ENCODE measurements at regions not wholly inside any gene's neighbourhood (a gene's known extent, or its start where the extent isn't known, plus 50 kb on each side); places are given as distances from the start of the nearest gene placed in this dataset.

DNA sequence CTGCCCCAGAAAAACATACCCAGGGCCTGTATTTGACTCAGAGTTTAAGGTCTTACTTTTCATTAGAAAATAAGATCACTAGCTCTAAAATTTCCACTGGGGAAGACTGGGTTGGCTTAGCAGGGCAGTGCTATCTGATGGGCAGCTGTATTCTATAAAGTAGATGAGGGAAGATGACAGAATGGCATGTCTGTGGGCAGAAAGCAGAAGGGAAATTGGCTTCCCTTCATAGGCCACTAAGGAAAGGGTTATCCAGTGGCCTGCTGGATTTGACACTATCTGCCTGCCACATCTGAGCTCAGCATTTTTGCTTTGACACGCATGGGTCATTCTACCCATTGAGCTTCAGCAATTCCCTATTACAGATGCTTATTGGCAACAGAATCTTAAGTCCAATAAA is 461.3 kb upstream of the RASGRP1 start:
- TF ChIP-seq, protein P1, sequence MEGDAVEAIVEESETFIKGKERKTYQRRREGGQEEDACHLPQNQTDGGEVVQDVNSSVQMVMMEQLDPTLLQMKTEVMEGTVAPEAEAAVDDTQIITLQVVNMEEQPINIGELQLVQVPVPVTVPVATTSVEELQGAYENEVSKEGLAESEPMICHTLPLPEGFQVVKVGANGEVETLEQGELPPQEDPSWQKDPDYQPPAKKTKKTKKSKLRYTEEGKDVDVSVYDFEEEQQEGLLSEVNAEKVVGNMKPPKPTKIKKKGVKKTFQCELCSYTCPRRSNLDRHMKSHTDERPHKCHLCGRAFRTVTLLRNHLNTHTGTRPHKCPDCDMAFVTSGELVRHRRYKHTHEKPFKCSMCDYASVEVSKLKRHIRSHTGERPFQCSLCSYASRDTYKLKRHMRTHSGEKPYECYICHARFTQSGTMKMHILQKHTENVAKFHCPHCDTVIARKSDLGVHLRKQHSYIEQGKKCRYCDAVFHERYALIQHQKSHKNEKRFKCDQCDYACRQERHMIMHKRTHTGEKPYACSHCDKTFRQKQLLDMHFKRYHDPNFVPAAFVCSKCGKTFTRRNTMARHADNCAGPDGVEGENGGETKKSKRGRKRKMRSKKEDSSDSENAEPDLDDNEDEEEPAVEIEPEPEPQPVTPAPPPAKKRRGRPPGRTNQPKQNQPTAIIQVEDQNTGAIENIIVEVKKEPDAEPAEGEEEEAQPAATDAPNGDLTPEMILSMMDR (IDR thresholded peaks at IDR 0.05; ENCODE audit: extremely low read depth in 1 of 2, insufficient read depth in 1 of 2, low read depth in 1 of 2, low read length in 2 of 2): no peak
- no peak for TF ChIP-seq POLR2A (IDR thresholded peaks at IDR 0.05; ENCODE audit: low read depth, low read length)
- TF ChIP-seq EZH2 (IDR thresholded peaks at IDR 0.05; ENCODE audit: borderline replicate concordance, low read depth, low read length, severe bottlenecking): no peak
- no peak for TF ChIP-seq POLR2AphosphoS5 (IDR thresholded peaks at IDR 0.05; ENCODE audit: insufficient read depth, low read depth, low read length)
- TF ChIP-seq, protein P2, sequence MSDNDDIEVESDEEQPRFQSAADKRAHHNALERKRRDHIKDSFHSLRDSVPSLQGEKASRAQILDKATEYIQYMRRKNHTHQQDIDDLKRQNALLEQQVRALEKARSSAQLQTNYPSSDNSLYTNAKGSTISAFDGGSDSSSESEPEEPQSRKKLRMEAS (IDR thresholded peaks at IDR 0.05; ENCODE audit: insufficient read depth, insufficient read length): no peak
- no peak for TF ChIP-seq JUN (IDR thresholded peaks at IDR 0.05; ENCODE audit: borderline replicate concordance, insufficient read depth, insufficient read length, low read depth)
- no peak for TF ChIP-seq GATA2 (IDR thresholded peaks at IDR 0.05; ENCODE audit: insufficient read depth, insufficient read length, low read depth, low read length)
- no peak for TF ChIP-seq MYC (IDR thresholded peaks at IDR 0.05; ENCODE audit: low read depth, low read length)

Data from endothelial cell of umbilical vein (primary cell).